ENCODE measurements at regions not wholly inside any gene's neighbourhood (a gene's known extent, or its start where the extent isn't known, plus 50 kb on each side); places are given as distances from the start of the nearest gene placed in this dataset.
"Not testable (repeated sequence)": the region's sequence is repeated elsewhere in the genome, so short reads cannot be mapped to it uniquely, and the experiment has no call there.

DNA sequence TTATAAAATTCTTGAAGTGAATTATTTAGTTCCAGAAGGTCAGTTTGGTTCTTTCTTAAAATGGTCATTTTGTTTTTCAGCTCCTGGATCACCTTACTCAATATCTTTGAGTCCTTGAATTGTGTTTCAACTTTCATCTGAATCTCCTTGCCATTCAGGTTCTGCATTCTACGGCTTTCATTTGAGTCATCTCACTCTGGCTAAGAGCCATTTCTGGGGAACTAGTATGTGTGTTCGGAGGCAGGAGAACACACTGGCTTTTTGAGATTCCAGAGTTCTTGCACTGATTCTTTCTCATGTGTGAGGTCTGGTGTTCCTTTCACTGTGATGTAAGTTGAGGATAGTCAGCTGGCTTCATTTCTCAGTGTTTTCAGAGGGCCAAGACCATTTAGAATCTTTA, 708.4 kb upstream of the FRG1 start:
- H3K4me1 ChIP-seq (ENCODE audit: low read length), result no peaks in the 10 kb centered on the region
- no peaks in the 10 kb centered on the region for H3F3A ChIP-seq (ENCODE audit: insufficient read depth, low read length)
- no peak overlapping the region for H3K4me2 ChIP-seq (ENCODE audit: low read depth, low read length)
- TF ChIP-seq, protein P1, sequence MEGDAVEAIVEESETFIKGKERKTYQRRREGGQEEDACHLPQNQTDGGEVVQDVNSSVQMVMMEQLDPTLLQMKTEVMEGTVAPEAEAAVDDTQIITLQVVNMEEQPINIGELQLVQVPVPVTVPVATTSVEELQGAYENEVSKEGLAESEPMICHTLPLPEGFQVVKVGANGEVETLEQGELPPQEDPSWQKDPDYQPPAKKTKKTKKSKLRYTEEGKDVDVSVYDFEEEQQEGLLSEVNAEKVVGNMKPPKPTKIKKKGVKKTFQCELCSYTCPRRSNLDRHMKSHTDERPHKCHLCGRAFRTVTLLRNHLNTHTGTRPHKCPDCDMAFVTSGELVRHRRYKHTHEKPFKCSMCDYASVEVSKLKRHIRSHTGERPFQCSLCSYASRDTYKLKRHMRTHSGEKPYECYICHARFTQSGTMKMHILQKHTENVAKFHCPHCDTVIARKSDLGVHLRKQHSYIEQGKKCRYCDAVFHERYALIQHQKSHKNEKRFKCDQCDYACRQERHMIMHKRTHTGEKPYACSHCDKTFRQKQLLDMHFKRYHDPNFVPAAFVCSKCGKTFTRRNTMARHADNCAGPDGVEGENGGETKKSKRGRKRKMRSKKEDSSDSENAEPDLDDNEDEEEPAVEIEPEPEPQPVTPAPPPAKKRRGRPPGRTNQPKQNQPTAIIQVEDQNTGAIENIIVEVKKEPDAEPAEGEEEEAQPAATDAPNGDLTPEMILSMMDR (IDR thresholded peaks at IDR 0.05; ENCODE audit: low read length), result no peak
- no peak for TF ChIP-seq EZH2phosphoT487 (IDR thresholded peaks at IDR 0.05; ENCODE audit: low read length)
- no peak for TF ChIP-seq EZH2 (optimal IDR thresholded peaks at IDR 0.05; ENCODE audit: low read depth, low read length)
- H3K27ac ChIP-seq (ENCODE audit: low read length), result no peak overlapping the region
- no peaks in the 10 kb centered on the region for H3K79me2 ChIP-seq (ENCODE audit: low read length)
- no peaks in the 10 kb centered on the region for H3K27me3 ChIP-seq (replicated peaks; ENCODE audit: insufficient read depth, low read length)
- H3K9ac ChIP-seq (ENCODE audit: low read length), result no peak overlapping the region
- no peaks in the 10 kb centered on the region for H3K36me3 ChIP-seq (replicated peaks; ENCODE audit: insufficient read depth, low read length)
- no peaks in the 10 kb centered on the region for H3K9me2 ChIP-seq (replicated peaks; ENCODE audit: insufficient read depth, low read length)
- no peaks in the 10 kb centered on the region for H4K20me1 ChIP-seq (ENCODE audit: insufficient read depth, low read length)
- no peak overlapping the region for H2AFZ ChIP-seq (ENCODE audit: low read length)
- H3K9me3 ChIP-seq (replicated peaks; ENCODE audit: insufficient read depth, low read length), result no peaks in the 10 kb centered on the region
- DNase-seq, result no peak
- no peak overlapping the region for H3K4me3 ChIP-seq (ENCODE audit: low read length)

DNA sequence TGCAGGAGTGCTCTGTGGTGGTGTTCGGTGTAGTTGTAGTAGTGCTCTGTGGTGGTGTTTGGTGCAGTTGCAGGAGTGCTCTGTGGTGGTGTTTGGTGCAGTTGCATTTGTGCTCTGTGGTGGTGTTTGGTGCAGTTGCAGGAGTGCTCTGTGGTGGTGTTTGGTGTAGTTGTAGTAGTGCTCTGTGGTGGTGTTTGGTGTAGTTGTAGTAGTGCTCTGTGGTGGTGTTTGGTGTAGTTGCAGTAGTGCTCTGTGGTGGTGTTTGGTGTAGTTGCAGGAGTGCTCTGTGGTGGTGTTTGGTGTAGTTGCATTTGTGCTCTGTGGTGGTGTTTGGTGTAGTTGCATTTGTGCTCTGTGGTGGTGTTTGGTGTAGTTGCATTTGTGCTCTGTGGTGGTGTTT, 706.9 kb upstream of the FRG1 start:
- H4K20me1 ChIP-seq (ENCODE audit: insufficient read depth, low read length); H3F3A ChIP-seq (ENCODE audit: insufficient read depth, low read length); H3K9me2 ChIP-seq (replicated peaks; ENCODE audit: insufficient read depth, low read length); H3K27me3 ChIP-seq (replicated peaks; ENCODE audit: insufficient read depth, low read length); H3K36me3 ChIP-seq (replicated peaks; ENCODE audit: insufficient read depth, low read length); H3K9me3 ChIP-seq (replicated peaks; ENCODE audit: insufficient read depth, low read length); H3K4me3 ChIP-seq (ENCODE audit: low read length); H3K4me2 ChIP-seq (ENCODE audit: low read depth, low read length); DNase-seq; H2AFZ ChIP-seq (ENCODE audit: low read length); H3K9ac ChIP-seq (ENCODE audit: low read length); H3K4me1 ChIP-seq (ENCODE audit: low read length); H3K79me2 ChIP-seq (ENCODE audit: low read length); H3K27ac ChIP-seq (ENCODE audit: low read length): not testable (repeated sequence)

DNA sequence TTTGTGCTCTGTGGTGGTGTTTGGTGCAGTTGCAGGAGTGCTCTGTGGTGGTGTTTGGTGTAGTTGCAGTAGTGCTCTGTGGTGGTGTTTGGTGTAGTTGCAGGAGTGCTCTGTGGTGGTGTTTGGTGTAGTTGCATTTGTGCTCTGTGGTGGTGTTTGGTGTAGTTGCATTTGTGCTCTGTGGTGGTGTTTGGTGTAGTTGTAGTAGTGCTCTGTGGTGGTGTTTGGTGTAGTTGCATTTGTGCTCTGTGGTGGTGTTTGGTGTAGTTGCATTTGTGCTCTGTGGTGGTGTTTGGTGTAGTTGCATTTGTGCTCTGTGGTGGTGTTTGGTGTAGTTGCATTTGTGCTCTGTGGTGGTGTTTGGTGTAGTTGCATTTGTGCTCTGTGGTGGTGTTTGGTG, 705.7 kb upstream of the FRG1 start:
- not testable (repeated sequence) for H4K20me1 ChIP-seq (ENCODE audit: insufficient read depth, low read length); H3K4me3 ChIP-seq (ENCODE audit: low read length)

DNA sequence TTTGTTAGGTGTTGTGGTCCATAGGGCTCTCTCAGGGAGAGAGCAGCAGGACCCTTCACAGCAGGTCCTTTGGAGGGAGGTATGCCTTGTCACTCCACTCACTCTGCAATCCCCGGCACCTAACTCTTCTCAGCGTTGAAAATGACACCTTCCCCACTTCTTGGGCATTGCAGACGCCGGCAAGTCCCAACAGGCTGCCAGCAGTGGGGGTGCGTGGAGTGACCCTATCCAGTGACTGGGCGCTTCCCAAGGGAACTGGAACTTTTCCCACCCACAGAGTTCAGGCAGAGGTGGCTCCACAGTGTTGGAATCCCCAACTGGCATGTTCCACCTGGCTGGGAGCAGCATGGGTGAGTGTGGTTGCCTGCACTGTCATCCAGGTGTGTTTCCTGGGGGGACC, 705.1 kb upstream of the FRG1 start:
- Histone ChIP-seq H3K36me3 (replicated peaks; ENCODE audit: insufficient read depth, low read length) (no peaks in the 10 kb centered on the region), H3K9me3 (replicated peaks; ENCODE audit: insufficient read depth, low read length) (no peaks in the 10 kb centered on the region), H3K9ac (ENCODE audit: low read length) (no peak overlapping the region), H3K27ac (ENCODE audit: low read length) (no peak overlapping the region), H3K4me2 (ENCODE audit: low read depth, low read length) (no peak overlapping the region), H3F3A (ENCODE audit: insufficient read depth, low read length) (no peaks in the 10 kb centered on the region), H2AFZ (ENCODE audit: low read length) (no peak overlapping the region), H3K79me2 (ENCODE audit: low read length) (no peaks in the 10 kb centered on the region), H3K4me1 (ENCODE audit: low read length) (no peaks in the 10 kb centered on the region), H3K4me3 (ENCODE audit: low read length) (no peak overlapping the region), H4K20me1 (ENCODE audit: insufficient read depth, low read length) (no peaks in the 10 kb centered on the region), H3K27me3 (replicated peaks; ENCODE audit: insufficient read depth, low read length) (no peaks in the 10 kb centered on the region), H3K9me2 (replicated peaks; ENCODE audit: insufficient read depth, low read length) (no peaks in the 10 kb centered on the region)
- DNase-seq, result no peak
- TF ChIP-seq EZH2phosphoT487 (IDR thresholded peaks at IDR 0.05; ENCODE audit: low read length) (no peak), EZH2 (optimal IDR thresholded peaks at IDR 0.05; ENCODE audit: low read depth, low read length) (no peak)
- TF ChIP-seq, protein P1 (IDR thresholded peaks at IDR 0.05; ENCODE audit: low read length), result no peak

More for the DNA sequence above, 705.7 kb upstream of the FRG1 start:
- not testable (repeated sequence) for H3K36me3 ChIP-seq (replicated peaks; ENCODE audit: insufficient read depth, low read length); H3K9me3 ChIP-seq (replicated peaks; ENCODE audit: insufficient read depth, low read length); H3K4me2 ChIP-seq (ENCODE audit: low read depth, low read length); H3F3A ChIP-seq (ENCODE audit: insufficient read depth, low read length); H3K79me2 ChIP-seq (ENCODE audit: low read length); H3K27me3 ChIP-seq (replicated peaks; ENCODE audit: insufficient read depth, low read length); H3K9me2 ChIP-seq (replicated peaks; ENCODE audit: insufficient read depth, low read length); H3K27ac ChIP-seq (ENCODE audit: low read length); H3K4me1 ChIP-seq (ENCODE audit: low read length); H2AFZ ChIP-seq (ENCODE audit: low read length); H3K9ac ChIP-seq (ENCODE audit: low read length); DNase-seq

DNA sequence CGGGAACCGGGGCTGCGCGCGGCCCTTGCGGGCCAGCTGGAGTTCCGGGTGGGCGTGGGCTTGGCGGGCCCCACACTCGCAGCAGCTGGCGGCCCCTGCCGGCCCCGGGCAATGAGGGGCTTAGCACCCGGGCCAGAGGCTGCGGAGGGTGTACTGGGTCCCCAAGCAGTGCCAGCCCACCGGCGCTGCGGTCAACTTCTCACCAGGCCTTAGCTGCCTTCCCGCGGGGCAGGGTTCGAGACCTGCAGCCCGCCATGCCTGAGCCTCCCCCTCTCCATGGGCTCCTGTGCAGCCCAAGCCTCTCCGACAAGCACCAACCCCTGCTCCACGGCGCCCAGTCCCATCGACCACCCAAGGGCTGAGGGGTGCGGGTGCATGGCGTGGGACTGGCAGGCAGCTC, 704.4 kb upstream of the FRG1 start:
- not testable (repeated sequence) for H2AFZ ChIP-seq (ENCODE audit: low read length); H3K79me2 ChIP-seq (ENCODE audit: low read length); H4K20me1 ChIP-seq (ENCODE audit: insufficient read depth, low read length); H3K27me3 ChIP-seq (replicated peaks; ENCODE audit: insufficient read depth, low read length); H3K27ac ChIP-seq (ENCODE audit: low read length); H3K4me2 ChIP-seq (ENCODE audit: low read depth, low read length); H3K9ac ChIP-seq (ENCODE audit: low read length); H3K4me1 ChIP-seq (ENCODE audit: low read length); H3K4me3 ChIP-seq (ENCODE audit: low read length); H3F3A ChIP-seq (ENCODE audit: insufficient read depth, low read length); H3K9me2 ChIP-seq (replicated peaks; ENCODE audit: insufficient read depth, low read length); DNase-seq; H3K36me3 ChIP-seq (replicated peaks; ENCODE audit: insufficient read depth, low read length); H3K9me3 ChIP-seq (replicated peaks; ENCODE audit: insufficient read depth, low read length)
